ENCODE measurements at regions not wholly inside any gene's neighbourhood (a gene's known extent, or its start where the extent isn't known, plus 50 kb on each side); places are given as distances from the start of the nearest gene placed in this dataset.

DNA sequence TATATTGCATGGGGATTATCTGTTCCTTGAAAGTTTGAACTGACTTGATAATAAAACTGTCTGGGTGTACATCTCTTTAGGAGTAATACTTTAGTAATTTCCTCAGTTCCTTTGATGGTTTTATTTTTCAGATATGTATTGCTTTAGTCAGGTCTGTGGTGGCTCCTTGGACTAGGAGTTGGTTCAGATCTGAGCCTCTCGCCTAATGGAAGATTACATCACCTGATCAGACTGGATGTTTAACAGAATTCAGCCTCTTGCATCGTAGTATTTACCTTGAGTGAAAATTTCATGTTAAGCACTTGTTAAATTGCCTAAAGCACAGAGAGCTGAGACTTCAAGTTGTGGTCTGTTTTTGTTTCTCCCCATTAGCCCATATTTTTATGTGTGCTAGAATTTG, 267.3 kb downstream of the MAP2K4 start:
- Histone ChIP-seq H3K23me2 (ENCODE audit: insufficient read length, low read depth, low read length, poor library complexity, severe bottlenecking) (no peaks in the 10 kb centered on the region), H2AFZ (ENCODE audit: low read length) (no peak overlapping the region), H2BK120ac (ENCODE audit: low read depth, low read length, poor library complexity, severe bottlenecking) (no peak overlapping the region), H3K4me2 (ENCODE audit: insufficient read depth, insufficient read length, low read length) (no peak overlapping the region), H3T11ph (ENCODE audit: low read length) (no peak overlapping the region), H4K5ac (ENCODE audit: insufficient read length, low read depth, low read length) (no peak overlapping the region), H3K23ac (ENCODE audit: insufficient read length, low read depth, low read length) (no peak overlapping the region), H2BK20ac (ENCODE audit: low read depth, low read length, poor library complexity, severe bottlenecking) (no peak overlapping the region), H4K20me1 (ENCODE audit: control insufficient read depth, insufficient read depth, insufficient read length) (no peaks in the 10 kb centered on the region), H2BK15ac (ENCODE audit: low read depth, low read length) (no peak overlapping the region), H3K79me1 (ENCODE audit: insufficient read depth, low read depth, low read length, poor library complexity, severe bottlenecking) (no peaks in the 10 kb centered on the region), H3K4ac (ENCODE audit: low read depth, low read length) (no peak overlapping the region), H3K18ac (ENCODE audit: insufficient read length, low read depth, low read length) (no peak overlapping the region), H3K27me3 (ENCODE audit: insufficient read depth, low read length) (no peaks in the 10 kb centered on the region), H3K4me1 (ENCODE audit: insufficient read depth, low read length) (no peaks in the 10 kb centered on the region), H3K9ac (ENCODE audit: extremely low read depth, insufficient read length, low read length) (no peak overlapping the region), H3K27ac (ENCODE audit: insufficient read length, low read depth, low read length) (no peak overlapping the region), H4K8ac (replicated peaks; ENCODE audit: insufficient read length, low read depth, low read length) (no peak overlapping the region), H3K14ac (ENCODE audit: insufficient read depth, low read length) (no peak overlapping the region), H2BK12ac (ENCODE audit: insufficient read length, low read depth, low read length) (no peak overlapping the region), H4K91ac (ENCODE audit: insufficient read length, low read depth, low read length) (no peak overlapping the region), H3K56ac (ENCODE audit: insufficient read length, low read depth, low read length) (no peak overlapping the region), H3K9me3 (ENCODE audit: control insufficient read depth, low read depth, low read length) (no peaks in the 10 kb centered on the region), H2BK5ac (ENCODE audit: insufficient read length, low read length) (no peak overlapping the region), H3K79me2 (ENCODE audit: insufficient read depth, low read length) (no peaks in the 10 kb centered on the region), H2AK5ac (ENCODE audit: insufficient read length, low read length) (no peak overlapping the region)
- no CpG with 5 or more reads among the region's 2 CpGs for WGBS (ENCODE audit: extremely low coverage, insufficient read length, low lambda C conversion rate)
- Mint-ChIP-seq H3K4me3 (no peak overlapping the region), H3K9me3 (peaks cover 0 to 6% of the 10 kb centered on the region in 2 experiments; a peak in 2 of 5 replicates), H3K27me3 (ENCODE audit: low read depth) (no peaks in the 10 kb centered on the region), H3K27ac (no peak overlapping the region), H3K36me3 (ENCODE audit: insufficient read depth in 1 of 3, low read depth in 3 of 3) (peaks cover 0 to 8% (median 0%) of the 10 kb centered on the region in 3 experiments; a peak in 1 of 7 replicates), H3K4me1 (no peaks in the 10 kb centered on the region)
- TF ChIP-seq, protein P1, sequence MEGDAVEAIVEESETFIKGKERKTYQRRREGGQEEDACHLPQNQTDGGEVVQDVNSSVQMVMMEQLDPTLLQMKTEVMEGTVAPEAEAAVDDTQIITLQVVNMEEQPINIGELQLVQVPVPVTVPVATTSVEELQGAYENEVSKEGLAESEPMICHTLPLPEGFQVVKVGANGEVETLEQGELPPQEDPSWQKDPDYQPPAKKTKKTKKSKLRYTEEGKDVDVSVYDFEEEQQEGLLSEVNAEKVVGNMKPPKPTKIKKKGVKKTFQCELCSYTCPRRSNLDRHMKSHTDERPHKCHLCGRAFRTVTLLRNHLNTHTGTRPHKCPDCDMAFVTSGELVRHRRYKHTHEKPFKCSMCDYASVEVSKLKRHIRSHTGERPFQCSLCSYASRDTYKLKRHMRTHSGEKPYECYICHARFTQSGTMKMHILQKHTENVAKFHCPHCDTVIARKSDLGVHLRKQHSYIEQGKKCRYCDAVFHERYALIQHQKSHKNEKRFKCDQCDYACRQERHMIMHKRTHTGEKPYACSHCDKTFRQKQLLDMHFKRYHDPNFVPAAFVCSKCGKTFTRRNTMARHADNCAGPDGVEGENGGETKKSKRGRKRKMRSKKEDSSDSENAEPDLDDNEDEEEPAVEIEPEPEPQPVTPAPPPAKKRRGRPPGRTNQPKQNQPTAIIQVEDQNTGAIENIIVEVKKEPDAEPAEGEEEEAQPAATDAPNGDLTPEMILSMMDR (conservative IDR thresholded peaks at IDR 0.05) = no peak
- DNase-seq = no peak

Data from H9 (cell line).